ENCODE measurements at regions not wholly inside any gene's neighbourhood (a gene's known extent, or its start where the extent isn't known, plus 50 kb on each side); places are given as distances from the start of the nearest gene placed in this dataset.
"Not testable (repeated sequence)": the region's sequence is repeated elsewhere in the genome, so short reads cannot be mapped to it uniquely, and the experiment has no call there.

DNA sequence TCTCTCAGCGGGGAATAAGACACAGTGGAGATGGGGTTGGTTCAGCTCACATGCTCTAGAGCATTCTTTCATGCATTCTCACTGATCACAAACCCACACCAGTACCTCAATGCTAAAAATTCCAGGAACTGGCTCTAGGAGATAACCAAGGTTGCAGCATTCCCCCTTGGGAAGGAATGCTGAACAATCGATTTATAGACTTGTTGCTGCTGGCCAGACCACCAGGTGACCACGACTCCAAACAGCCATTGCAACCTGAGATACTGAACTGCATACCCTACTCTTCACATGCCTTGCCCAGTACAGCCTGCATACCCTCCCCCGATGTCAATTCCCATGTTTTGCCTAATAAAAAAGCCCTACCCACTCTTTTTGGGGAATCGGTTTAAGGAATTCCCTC lies 75.1 kb upstream of the GPRC5B start:
- ChIA-PET CTCF (no interaction called here), POLR2A (no interaction called here), RAD21 (ENCODE audit: low non-redundant PET in 1 of 2, low total read pairs in 2 of 2, uncharacterized antibody in 2 of 2, unreplicated experiment in 2 of 2) (no interaction called here)
- Histone ChIP-seq H3K27me3 (ENCODE audit: insufficient read depth, low read length) (peaks cover 29% of the 10 kb centered on the region), H3K9me3 (ENCODE audit: control insufficient read depth in 1 of 2, insufficient read depth in 1 of 2, low read depth in 1 of 2, low read length in 2 of 2) (no peaks in the 10 kb centered on the region), H3K4me3 (replicated peaks in 1 of 2; ENCODE audit: low read depth in 1 of 2, low read length in 2 of 2) (no peak overlapping the region), H3K9me2 (ENCODE audit: insufficient read depth) (no peaks in the 10 kb centered on the region), H3K79me2 (ENCODE audit: insufficient read depth, low read length) (no peaks in the 10 kb centered on the region), H2AFZ (ENCODE audit: low read depth, low read length, poor library complexity, severe bottlenecking) (no peak overlapping the region), H3K27ac (ENCODE audit: low read depth, low read length) (no peak overlapping the region), H3K9ac (ENCODE audit: low read length) (no peak overlapping the region), H3K4me1 (ENCODE audit: control insufficient read depth in 1 of 2, insufficient read depth in 2 of 2, low read length in 2 of 2) (no peaks in the 10 kb centered on the region), H4K20me1 (ENCODE audit: insufficient read depth) (no peaks in the 10 kb centered on the region), H3K36me3 (ENCODE audit: control insufficient read depth in 1 of 2, insufficient read depth in 2 of 2, low read length in 2 of 2) (no peaks in the 10 kb centered on the region), H3K4me2 (ENCODE audit: low read length) (no peak overlapping the region)
- no peak for DNase-seq (ENCODE audit: low read depth, low spot score)
- no TSS peak for BruUV-seq (replicated peaks)
- no peak for ATAC-seq
- intact Hi-C loops (cut with micrococcal nuclease), result loop anchor here (5.0 kb wide), 1 partner anchor 37 kb away; no protein-coding TSS in a partner anchor
- no peak for TF ChIP-seq ZNF274 (IDR thresholded peaks at IDR 0.05; ENCODE audit: low read depth, low read length)
- no peak for TF ChIP-seq RAD21 (IDR thresholded peaks at IDR 0.05; ENCODE audit: low read depth)
- TF ChIP-seq YY1 (IDR thresholded peaks at IDR 0.05; ENCODE audit: extremely low read depth, insufficient replicate concordance, low read depth, low read length), result no peak
- TF ChIP-seq EZH2 (IDR thresholded peaks at IDR 0.05), result no peak
- TF ChIP-seq EGR1 (IDR thresholded peaks at IDR 0.05; ENCODE audit: low read depth), result no peak
- no peak for TF ChIP-seq ATF3 (IDR thresholded peaks at IDR 0.05)
- no peak for TF ChIP-seq SP1 (IDR thresholded peaks at IDR 0.05; ENCODE audit: low read depth)
- TF ChIP-seq JUND (IDR thresholded peaks at IDR 0.05), result no peak

DNA sequence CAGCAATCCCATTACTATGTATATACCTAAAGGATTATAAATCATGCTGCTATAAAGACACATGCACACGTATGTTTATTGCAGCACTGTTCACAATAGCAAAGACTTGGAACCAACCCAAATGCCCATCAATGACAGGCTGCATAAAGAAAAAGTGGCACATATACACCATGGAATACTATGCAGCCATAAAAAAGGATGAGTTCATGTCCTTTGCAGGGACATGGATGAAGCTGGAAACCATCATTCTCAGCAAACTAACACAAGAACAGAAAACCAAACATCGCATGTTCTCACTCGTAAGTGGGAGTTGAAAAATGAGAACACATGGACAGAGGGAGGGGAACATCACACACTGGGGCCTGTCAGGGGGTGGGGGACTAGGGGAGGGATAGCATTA lies 71.2 kb upstream of the GPRC5B start:
- H3K79me2 ChIP-seq (ENCODE audit: insufficient read depth, low read length); H2AFZ ChIP-seq (ENCODE audit: low read depth, low read length, poor library complexity, severe bottlenecking); H3K27ac ChIP-seq (ENCODE audit: low read depth, low read length); POLR2A ChIA-PET; BruUV-seq (replicated peaks); H4K20me1 ChIP-seq (ENCODE audit: insufficient read depth); H3K9ac ChIP-seq (ENCODE audit: low read length); H3K9me3 ChIP-seq (ENCODE audit: control insufficient read depth in 1 of 2, insufficient read depth in 1 of 2, low read depth in 1 of 2, low read length in 2 of 2); H3K4me1 ChIP-seq (ENCODE audit: control insufficient read depth in 1 of 2, insufficient read depth in 2 of 2, low read length in 2 of 2); DNase-seq (ENCODE audit: low read depth, low spot score); H3K9me2 ChIP-seq (ENCODE audit: insufficient read depth); RAD21 ChIA-PET (ENCODE audit: low non-redundant PET in 1 of 2, low total read pairs in 2 of 2, uncharacterized antibody in 2 of 2, unreplicated experiment in 2 of 2); H3K4me2 ChIP-seq (ENCODE audit: low read length); H3K4me3 ChIP-seq (replicated peaks in 1 of 2; ENCODE audit: low read depth in 1 of 2, low read length in 2 of 2); ATAC-seq; H3K36me3 ChIP-seq (ENCODE audit: control insufficient read depth in 1 of 2, insufficient read depth in 2 of 2, low read length in 2 of 2): not testable (repeated sequence)
- peaks cover 29% of the 10 kb centered on the region for H3K27me3 ChIP-seq (ENCODE audit: insufficient read depth, low read length)
- intact Hi-C loops (cut with micrococcal nuclease), result loop anchor here (1.0 to 5.0 kb wide), 2 partner anchors 23 to 34 kb away; no protein-coding TSS in a partner anchor
- CTCF ChIA-PET, result interaction anchor here (1.4 kb wide), 1 partner anchor 48 kb away, joined by 4 read pairs; no protein-coding TSS in a partner anchor

GRCh38 chr16:19955084-19955483 lies 70.4 kb upstream of the GPRC5B start:
- H4K20me1 ChIP-seq (ENCODE audit: insufficient read depth); RAD21 ChIA-PET (ENCODE audit: low non-redundant PET in 1 of 2, low total read pairs in 2 of 2, uncharacterized antibody in 2 of 2, unreplicated experiment in 2 of 2); H3K79me2 ChIP-seq (ENCODE audit: insufficient read depth, low read length); H3K4me1 ChIP-seq (ENCODE audit: control insufficient read depth in 1 of 2, insufficient read depth in 2 of 2, low read length in 2 of 2); DNase-seq (ENCODE audit: low read depth, low spot score); BruUV-seq (replicated peaks); H3K27ac ChIP-seq (ENCODE audit: low read depth, low read length); POLR2A ChIA-PET; ATAC-seq; H2AFZ ChIP-seq (ENCODE audit: low read depth, low read length, poor library complexity, severe bottlenecking); CTCF ChIA-PET; H3K9me3 ChIP-seq (ENCODE audit: control insufficient read depth in 1 of 2, insufficient read depth in 1 of 2, low read depth in 1 of 2, low read length in 2 of 2); H3K4me3 ChIP-seq (replicated peaks in 1 of 2; ENCODE audit: low read depth in 1 of 2, low read length in 2 of 2); H3K9ac ChIP-seq (ENCODE audit: low read length); H3K36me3 ChIP-seq (ENCODE audit: control insufficient read depth in 1 of 2, insufficient read depth in 2 of 2, low read length in 2 of 2); H3K9me2 ChIP-seq (ENCODE audit: insufficient read depth); H3K4me2 ChIP-seq (ENCODE audit: low read length): not testable (repeated sequence)
- H3K27me3 ChIP-seq (ENCODE audit: insufficient read depth, low read length), result peaks cover 24% of the 10 kb centered on the region
- intact Hi-C loops (cut with micrococcal nuclease), result loop anchor here (5.0 kb wide), 1 partner anchor 33 kb away; no protein-coding TSS in a partner anchor

Data from HCT116 (cell line).